HL-60 (cell line): ENCODE measurements at regions not wholly inside any gene's neighbourhood (a gene's known extent, or its start where the extent isn't known, plus 50 kb on each side); places are given as distances from the start of the nearest gene placed in this dataset.

Experiments
- GABPA ChIP-seq: IDR thresholded peaks from 2 replicates; pipeline ENCODE4 v1.6.1; 2012; ENCODE audit warnings: low read depth
- POLR2AphosphoS5 ChIP-seq: IDR thresholded peaks from 2 replicates; pipeline ENCODE4 v1.6.1; 2012; ENCODE audit warnings: low read depth
- SPI1 ChIP-seq: IDR thresholded peaks from 2 replicates; pipeline ENCODE4 v1.6.1; 2012; ENCODE audit warnings: low read depth, mild to moderate bottlenecking, borderline replicate concordance
- TF ChIP-seq, protein P1 (sequence below): IDR thresholded peaks from one replicate; pipeline ENCODE4 v1.5.1; 2011; ENCODE audit warnings: low read length, control low read depth, inconsistent platforms; ENCODE audit not compliant: insufficient read depth
- TF ChIP-seq, protein P2 (sequence below): IDR thresholded peaks from 2 replicates; pipeline ENCODE4 v1.6.1; 2012; ENCODE audit warnings: low read depth; ENCODE audit not compliant: insufficient replicate concordance

- TF ChIP-seq, protein P1, sequence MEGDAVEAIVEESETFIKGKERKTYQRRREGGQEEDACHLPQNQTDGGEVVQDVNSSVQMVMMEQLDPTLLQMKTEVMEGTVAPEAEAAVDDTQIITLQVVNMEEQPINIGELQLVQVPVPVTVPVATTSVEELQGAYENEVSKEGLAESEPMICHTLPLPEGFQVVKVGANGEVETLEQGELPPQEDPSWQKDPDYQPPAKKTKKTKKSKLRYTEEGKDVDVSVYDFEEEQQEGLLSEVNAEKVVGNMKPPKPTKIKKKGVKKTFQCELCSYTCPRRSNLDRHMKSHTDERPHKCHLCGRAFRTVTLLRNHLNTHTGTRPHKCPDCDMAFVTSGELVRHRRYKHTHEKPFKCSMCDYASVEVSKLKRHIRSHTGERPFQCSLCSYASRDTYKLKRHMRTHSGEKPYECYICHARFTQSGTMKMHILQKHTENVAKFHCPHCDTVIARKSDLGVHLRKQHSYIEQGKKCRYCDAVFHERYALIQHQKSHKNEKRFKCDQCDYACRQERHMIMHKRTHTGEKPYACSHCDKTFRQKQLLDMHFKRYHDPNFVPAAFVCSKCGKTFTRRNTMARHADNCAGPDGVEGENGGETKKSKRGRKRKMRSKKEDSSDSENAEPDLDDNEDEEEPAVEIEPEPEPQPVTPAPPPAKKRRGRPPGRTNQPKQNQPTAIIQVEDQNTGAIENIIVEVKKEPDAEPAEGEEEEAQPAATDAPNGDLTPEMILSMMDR, result no peak
- no peak for TF ChIP-seq POLR2AphosphoS5
- no peak for TF ChIP-seq SPI1
- no peak for TF ChIP-seq GABPA
- TF ChIP-seq, protein P2, sequence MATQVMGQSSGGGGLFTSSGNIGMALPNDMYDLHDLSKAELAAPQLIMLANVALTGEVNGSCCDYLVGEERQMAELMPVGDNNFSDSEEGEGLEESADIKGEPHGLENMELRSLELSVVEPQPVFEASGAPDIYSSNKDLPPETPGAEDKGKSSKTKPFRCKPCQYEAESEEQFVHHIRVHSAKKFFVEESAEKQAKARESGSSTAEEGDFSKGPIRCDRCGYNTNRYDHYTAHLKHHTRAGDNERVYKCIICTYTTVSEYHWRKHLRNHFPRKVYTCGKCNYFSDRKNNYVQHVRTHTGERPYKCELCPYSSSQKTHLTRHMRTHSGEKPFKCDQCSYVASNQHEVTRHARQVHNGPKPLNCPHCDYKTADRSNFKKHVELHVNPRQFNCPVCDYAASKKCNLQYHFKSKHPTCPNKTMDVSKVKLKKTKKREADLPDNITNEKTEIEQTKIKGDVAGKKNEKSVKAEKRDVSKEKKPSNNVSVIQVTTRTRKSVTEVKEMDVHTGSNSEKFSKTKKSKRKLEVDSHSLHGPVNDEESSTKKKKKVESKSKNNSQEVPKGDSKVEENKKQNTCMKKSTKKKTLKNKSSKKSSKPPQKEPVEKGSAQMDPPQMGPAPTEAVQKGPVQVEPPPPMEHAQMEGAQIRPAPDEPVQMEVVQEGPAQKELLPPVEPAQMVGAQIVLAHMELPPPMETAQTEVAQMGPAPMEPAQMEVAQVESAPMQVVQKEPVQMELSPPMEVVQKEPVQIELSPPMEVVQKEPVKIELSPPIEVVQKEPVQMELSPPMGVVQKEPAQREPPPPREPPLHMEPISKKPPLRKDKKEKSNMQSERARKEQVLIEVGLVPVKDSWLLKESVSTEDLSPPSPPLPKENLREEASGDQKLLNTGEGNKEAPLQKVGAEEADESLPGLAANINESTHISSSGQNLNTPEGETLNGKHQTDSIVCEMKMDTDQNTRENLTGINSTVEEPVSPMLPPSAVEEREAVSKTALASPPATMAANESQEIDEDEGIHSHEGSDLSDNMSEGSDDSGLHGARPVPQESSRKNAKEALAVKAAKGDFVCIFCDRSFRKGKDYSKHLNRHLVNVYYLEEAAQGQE, result no peak
Observed at GRCh38 chr11:106179048-106179447, 101.6 kb downstream of the AASDHPPT start.
